A673 (cell line): ENCODE measurements at regions not wholly inside any gene's neighbourhood (a gene's known extent, or its start where the extent isn't known, plus 50 kb on each side); places are given as distances from the start of the nearest gene placed in this dataset.

Experiments used
- EZH2 ChIP-seq: fragments of 200-600 bp; sonication (generic); IDR thresholded peaks from 2 replicates; pipeline ENCODE4 v1.6.1; 2017; ENCODE audit warnings: borderline replicate concordance, low read depth, mild to moderate bottlenecking, mixed read lengths, antibody characterized with exemption, low read length; ENCODE audit not compliant: poor library complexity, severe bottlenecking
- TF ChIP-seq, protein P1 (sequence below): fragments of 300-800, 200-600 bp; sonication (generic); conservative IDR thresholded peaks from 2 replicates; pipeline ENCODE4 v1.5.1; 2017; ENCODE audit warnings: low read depth, mild to moderate bottlenecking, antibody characterized with exemption, low read length, moderate library complexity, mixed read lengths

- TF ChIP-seq, protein P1, sequence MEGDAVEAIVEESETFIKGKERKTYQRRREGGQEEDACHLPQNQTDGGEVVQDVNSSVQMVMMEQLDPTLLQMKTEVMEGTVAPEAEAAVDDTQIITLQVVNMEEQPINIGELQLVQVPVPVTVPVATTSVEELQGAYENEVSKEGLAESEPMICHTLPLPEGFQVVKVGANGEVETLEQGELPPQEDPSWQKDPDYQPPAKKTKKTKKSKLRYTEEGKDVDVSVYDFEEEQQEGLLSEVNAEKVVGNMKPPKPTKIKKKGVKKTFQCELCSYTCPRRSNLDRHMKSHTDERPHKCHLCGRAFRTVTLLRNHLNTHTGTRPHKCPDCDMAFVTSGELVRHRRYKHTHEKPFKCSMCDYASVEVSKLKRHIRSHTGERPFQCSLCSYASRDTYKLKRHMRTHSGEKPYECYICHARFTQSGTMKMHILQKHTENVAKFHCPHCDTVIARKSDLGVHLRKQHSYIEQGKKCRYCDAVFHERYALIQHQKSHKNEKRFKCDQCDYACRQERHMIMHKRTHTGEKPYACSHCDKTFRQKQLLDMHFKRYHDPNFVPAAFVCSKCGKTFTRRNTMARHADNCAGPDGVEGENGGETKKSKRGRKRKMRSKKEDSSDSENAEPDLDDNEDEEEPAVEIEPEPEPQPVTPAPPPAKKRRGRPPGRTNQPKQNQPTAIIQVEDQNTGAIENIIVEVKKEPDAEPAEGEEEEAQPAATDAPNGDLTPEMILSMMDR, result no peak
- TF ChIP-seq EZH2, result no peak
Measured at GRCh38 chr10:118926441-118926840, 103.1 kb upstream of the NANOS1 start.
